ENCODE measurements at regions not wholly inside any gene's neighbourhood (a gene's known extent, or its start where the extent isn't known, plus 50 kb on each side); places are given as distances from the start of the nearest gene placed in this dataset.

GRCh38 chr14:34365309-34365915 is 96.6 kb downstream of the SPTSSA start (continued):
- TF ChIP-seq FOSL2 (CRISPR knock-in tag; IDR thresholded peaks at IDR 0.05): 0 out of 2 replicates have a peak, but pooled peaks have one; percentile 17
- no peak for TF ChIP-seq FOXK2 (IDR thresholded peaks at IDR 0.05)
- TF ChIP-seq ZNF17 (CRISPR knock-in tag; IDR thresholded peaks at IDR 0.05): peak; percentile 82; the same call in 1 of the 2 replicates
- no peak for TF ChIP-seq FOXP4 (CRISPR knock-in tag; IDR thresholded peaks at IDR 0.05)
- no peak for TF ChIP-seq IKZF1 (IDR thresholded peaks at IDR 0.05)
- no peak for TF ChIP-seq ZNF652 (CRISPR knock-in tag; IDR thresholded peaks at IDR 0.05; ENCODE audit: borderline replicate concordance, low read depth)
- no peak for TF ChIP-seq ZNF33B (CRISPR knock-in tag; IDR thresholded peaks at IDR 0.05)
- no peak for TF ChIP-seq THYN1 (CRISPR knock-in tag; IDR thresholded peaks at IDR 0.05; ENCODE audit: borderline replicate concordance, low read depth)
- TF ChIP-seq SRSF4 (IDR thresholded peaks at IDR 0.05; ENCODE audit: low read depth, low read length, poor library complexity, severe bottlenecking): no peak
- 0 out of 2 replicates have a peak, but pooled peaks have one; percentile 75 for TF ChIP-seq ZNF615 (CRISPR knock-in tag; IDR thresholded peaks at IDR 0.05; ENCODE audit: borderline replicate concordance)
- TF ChIP-seq SATB2 (CRISPR knock-in tag; IDR thresholded peaks at IDR 0.05): no peak
- no peak for TF ChIP-seq ZNF142 (CRISPR knock-in tag; IDR thresholded peaks at IDR 0.05)
- no peak for TF ChIP-seq SMAD3 (CRISPR knock-in tag; IDR thresholded peaks at IDR 0.05)
- TF ChIP-seq CC2D1A (CRISPR knock-in tag; IDR thresholded peaks at IDR 0.05): 0 out of 2 replicates have a peak, but pooled peaks have one; percentile 77
- TF ChIP-seq PRMT3 (CRISPR knock-in tag; IDR thresholded peaks at IDR 0.05; ENCODE audit: borderline replicate concordance, low read depth): no peak
- 0 out of 2 replicates have a peak, but pooled peaks have one; percentile 13 for TF ChIP-seq MIXL1 (CRISPR knock-in tag; IDR thresholded peaks at IDR 0.05)
- no peak for TF ChIP-seq REST (IDR thresholded peaks at IDR 0.05; ENCODE audit: borderline replicate concordance in 1 of 2, low read depth in 1 of 2, low read length in 2 of 2)

All from HepG2 (cell line).